UCSD-AML1 (cell line): ENCODE measurements at regions not wholly inside any gene's neighbourhood (a gene's known extent, or its start where the extent isn't known, plus 50 kb on each side); places are given as distances from the start of the nearest gene placed in this dataset.

Experiments
- DNase-seq: peaks from one replicate; lab custom pipeline; 2025; ENCODE audit not compliant: unreplicated experiment; lab: John Stamatoyannopoulos, UW

DNA sequence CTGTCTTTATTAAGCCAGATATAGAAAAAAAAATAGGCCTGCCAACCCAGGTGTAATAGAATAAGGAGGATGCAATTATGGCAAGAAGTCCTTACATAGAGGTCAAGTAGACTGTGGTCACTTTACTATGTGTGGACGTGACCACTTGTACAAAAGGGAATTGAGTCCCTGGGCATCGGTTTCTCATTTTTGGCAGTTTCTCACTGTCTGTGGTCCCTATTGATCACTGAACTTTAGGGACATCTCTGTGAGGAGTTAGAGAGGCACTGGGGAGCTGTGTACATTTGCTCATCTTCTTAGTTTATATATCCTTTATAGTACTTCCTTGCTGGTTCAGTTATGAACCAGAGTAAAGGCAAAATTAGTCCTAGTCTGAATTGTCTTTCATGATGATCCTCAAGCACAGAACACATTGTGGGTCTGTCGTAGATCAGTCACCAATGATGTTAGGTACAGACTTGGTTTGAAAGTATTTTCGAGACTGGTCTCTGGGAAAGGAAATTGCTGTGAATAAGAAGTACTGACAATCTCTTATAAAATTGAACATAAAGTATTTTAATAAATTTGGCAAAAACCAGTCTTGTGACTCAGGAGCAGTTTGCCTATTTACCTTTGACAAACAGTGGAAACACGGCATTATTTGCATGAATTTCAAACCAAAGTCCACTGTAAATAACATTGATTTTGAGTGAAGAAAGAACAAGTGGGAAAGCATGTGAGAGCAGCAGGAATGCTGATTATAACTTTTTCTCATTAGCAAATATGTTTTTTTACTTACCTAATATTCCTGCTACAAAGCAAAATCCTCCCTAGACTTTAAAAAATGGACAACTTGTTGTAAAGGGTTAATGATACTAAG, 218.9 kb upstream of the DPH6 start:
- DNase-seq: no peak

DNA sequence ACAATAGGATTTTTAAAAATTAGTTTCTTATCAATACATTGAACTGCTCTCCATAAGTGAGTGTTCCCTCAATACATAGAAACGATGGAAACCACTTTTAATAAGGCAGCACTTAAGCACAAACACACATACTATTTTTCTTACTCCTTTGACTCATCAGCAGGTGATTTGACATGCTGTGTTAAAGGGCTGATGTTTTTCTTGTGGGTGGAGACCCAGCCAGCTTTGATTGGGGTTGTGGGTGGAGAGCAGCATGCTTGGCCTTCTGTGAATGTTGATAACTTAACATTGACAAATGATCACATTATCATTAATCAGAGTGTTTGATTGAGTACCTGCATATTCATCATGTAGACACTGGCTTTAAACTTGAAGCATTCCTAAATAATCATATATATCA, 223.0 kb upstream of the DPH6 start:
- no peak for DNase-seq

DNA sequence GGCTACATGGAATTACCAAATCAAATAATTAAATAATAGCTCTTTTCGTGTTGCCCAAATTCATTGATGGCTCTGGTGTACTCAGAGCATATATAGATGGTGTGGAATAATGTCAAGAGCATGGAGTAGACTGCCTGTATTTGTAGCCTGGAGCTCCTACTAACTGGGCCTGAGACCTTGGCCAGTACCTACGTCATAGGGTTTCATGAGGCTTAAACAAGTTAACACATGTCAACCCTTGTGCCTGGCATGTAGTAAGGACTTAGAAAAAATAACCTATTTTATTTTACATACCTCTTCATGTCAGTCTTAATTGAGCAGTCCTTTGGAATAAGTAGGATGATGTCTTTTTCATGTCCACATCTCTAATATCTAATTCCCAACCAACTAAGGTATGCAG, 223.7 kb upstream of the DPH6 start:
- DNase-seq: no peak

DNA sequence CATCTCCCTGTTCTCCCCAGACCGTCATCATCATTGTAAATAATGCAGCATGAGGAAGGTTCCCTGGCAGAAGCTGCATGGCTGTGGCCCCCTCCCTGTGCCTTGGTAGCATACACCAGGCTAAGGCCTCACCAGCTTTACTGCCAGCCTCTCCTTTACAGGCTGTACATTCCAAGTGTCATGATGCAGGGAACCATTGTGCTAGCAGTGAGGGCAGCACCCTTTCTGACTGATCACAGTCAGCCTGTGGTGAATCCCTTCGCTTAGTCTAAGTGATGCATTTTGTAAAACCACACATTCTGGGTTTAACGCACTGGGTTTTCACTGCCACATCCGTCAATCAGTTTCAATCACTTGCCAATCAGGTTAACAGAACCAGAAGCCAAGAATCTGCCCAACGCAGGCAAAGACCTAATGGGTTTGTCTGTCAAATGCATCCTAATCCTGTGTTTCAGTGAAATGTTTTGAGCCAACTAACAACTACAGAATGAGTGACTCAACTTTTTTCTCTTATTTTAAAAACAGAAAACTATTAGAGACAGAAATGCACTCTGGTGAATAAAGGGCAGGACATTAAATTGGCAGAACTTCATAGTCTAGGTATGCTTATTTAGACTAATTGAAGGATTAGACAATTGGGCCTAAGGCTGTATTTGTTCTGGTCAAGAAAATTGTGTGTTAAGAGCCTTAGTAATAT, 225.9 kb upstream of the DPH6 start:
- no peak for DNase-seq

DNA sequence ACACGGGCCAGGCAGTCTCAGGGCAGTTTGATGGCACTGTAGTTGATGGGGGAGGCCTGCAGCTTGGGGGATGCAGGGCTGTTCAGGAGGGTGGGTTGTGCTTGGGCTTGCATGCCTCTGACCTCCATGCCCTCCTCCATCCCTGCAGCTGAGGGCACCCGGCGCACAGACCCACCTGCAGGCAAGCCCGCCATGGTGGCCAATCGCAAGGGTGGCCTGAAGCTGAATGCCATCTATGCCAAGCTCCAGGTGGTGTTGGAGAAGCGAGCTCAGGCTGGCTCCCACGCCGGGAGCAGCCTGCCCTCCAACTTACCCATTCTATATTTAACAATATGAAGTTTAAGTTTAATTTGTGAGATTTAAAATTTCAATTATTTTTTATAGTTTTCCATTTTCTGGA, 228.7 kb upstream of the DPH6 start:
- no peak for DNase-seq

DNA sequence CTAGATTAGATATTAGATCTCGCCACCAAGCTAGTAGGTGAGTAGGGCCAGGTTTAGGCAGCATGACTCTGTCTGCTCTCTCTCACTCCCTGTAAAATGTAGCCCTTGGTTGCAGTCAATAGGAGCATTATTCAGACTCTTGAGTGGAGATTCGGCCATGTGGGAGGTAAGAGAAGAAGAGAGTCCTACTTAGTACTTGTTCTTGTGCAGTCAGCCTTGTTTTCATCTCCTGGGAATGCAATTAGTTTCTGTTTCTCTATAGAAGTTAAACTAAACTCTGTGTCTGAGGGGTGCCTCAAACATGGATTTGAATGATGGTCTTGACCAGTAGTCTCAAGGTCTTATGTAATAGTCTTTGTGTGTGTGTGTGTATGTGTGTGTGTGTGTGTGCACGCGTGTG, 229.5 kb upstream of the DPH6 start:
- DNase-seq: no peak

DNA sequence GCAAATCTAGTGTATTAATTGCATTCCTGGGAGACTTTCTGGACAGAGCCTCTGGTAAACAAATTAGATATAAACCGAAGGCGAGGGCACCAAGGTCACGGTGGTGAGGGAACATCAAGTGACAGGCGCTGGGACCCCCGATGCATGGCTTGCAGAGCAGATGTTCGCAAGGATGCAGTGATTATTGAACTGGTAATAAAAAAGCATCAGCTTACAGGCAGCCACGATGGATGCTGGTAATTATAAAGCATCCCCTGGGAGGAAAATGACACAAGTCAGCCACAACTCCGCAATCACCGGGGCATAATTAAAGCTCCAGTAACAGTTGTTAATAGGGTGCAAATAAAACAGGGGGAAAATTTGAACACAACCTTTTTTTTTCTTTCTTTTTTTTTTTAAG, 231.1 kb upstream of the DPH6 start:
- DNase-seq: no peak

DNA sequence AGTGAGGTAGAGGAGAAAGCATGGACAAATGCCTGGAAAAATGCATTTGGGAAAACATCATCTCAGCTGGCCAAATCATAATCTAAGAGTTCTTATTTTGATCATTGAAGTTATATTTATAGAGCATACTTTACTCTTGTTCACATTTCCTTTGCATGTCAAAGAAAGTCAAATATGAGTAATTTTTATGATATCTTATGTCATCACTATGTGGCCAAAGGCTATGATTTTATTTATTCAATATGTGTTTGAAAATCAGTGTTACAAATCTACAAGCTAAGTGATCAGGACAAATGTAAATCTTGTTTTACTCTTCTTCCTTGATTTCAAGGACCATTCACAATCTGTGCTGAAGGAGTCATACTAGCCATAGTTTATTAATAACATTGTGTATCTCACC, 237.2 kb upstream of the DPH6 start:
- no peak for DNase-seq

DNA sequence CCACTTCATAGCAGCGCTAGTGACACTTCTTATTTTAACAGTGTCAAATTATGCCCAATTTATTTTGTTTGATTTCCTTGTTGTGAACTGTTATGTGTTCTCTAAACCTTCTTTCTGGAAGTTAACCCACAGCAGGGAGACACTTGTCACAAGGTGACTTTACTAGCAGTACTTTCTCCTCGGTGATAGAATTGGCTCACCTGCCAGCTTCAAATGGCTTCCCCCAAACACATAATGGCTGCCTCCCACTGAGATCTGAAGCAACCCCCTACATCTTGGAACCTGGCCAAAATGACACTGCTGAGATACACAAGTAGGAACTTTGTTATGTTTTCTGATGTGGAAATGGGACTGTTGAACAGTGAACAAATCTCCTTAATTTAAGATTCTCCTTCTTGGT, 238.8 kb upstream of the DPH6 start:
- DNase-seq: no peak

DNA sequence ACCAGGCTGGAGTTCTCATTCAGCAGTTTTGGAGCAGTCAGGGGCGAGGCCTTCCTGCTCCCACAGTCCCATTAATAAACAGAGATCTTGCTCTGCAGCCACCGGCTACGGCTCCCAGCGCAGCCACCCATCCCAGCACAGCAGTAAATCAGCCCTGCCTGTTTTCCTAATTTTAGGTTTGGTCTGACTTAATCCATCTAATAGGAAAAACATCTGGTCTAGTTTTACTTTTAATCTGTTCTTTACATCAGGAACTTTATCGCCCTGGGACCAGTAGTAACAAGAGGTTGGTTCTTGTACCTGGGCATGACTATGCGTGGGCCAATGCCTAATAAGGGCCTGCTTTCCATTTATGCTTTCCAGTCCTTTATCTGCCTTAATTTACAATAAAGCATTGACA, 264.0 kb upstream of the DPH6 start:
- no peak for DNase-seq

DNA sequence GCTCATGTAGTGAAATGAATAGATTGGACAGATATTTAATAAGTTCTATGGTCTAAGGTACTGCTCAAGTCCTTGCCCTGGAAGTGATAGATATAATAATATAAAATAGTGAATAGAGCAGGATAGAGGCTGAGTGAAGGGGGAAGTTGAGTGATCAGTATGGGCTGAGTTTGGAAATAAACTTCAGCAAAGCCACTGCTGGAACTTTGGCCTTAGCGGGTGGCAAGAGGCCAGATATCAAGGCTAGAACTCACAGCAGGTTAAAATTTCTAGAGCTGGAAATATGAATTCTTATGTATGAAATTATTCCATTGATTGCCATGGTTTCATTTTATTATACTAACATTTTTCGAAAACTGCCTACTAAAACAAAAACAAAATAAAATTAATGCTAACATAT, 267.6 kb upstream of the DPH6 start:
- DNase-seq: no peak

DNA sequence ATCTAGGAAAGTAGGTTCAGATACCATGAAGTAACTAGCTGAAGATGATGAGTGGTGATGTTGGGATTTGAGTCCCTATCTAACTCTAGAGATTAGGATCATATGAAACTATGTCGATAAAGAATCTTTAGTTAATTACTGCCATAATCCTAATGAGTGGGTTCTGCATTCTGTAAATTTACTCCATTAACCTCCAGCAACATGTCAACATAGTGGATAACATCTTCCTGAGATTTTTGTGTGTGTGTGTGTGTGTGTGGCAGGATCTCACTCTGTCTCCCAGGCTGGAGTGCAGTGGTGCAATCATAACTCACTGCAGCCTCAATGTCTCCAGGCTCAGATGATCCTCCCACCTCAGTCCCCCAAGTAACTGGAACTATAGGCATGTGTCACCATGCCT, 272.9 kb upstream of the DPH6 start:
- DNase-seq: no peak

DNA sequence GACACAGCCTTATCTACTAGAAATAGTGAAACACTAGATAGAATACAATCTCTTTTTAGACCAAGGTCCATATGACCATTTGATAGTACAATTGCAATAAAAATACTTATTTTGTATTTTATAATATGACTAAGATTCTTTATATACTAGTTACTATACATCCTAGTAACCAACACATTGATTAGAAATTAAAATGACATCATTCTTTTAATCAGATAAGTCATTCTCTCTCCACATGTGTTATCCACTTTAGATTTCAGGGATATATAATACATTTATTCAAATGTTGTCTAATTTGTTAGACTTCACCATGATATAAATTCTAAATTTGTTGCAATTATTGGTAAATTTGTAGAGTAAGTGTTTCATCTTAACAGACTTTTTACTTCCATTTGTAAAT, 276.2 kb upstream of the DPH6 start:
- no peak for DNase-seq

DNA sequence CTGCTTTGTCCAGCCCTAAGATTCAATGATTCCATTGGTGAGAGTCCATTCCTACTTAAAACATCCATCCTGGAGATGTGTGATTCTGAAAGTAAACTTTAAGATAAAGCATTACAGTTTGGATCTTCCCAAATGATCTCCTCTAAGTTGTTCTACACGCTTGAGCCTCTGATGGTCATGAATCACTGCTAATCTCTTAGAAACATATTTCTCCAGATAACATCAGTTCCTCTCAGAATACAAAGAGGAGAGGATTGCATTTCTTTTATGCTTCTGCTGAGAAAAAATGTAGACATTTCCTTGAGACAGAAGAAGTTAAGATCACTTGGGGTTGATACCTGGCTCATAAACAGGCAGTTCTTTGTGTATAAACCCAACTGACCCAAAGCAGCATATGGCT, 281.2 kb upstream of the DPH6 start:
- no peak for DNase-seq

DNA sequence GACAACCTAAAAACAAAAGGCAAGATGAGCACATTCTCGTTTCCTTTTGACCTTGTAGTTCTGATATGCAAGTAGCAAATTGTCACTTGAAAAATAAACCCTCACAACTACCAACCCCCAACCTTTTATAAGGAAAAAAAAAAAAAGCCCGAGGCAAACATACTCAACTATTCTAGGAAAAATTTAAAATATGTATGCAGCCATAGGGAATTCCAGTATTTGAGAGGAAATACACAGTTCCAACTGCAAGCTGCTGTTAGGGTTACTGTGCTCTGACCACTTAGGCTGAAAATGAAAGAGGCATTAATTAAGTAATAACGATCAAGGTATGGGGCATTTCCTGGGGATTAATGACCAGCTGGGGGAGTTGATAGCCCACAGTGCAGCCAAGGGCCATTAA, 281.9 kb upstream of the DPH6 start:
- DNase-seq: no peak

DNA sequence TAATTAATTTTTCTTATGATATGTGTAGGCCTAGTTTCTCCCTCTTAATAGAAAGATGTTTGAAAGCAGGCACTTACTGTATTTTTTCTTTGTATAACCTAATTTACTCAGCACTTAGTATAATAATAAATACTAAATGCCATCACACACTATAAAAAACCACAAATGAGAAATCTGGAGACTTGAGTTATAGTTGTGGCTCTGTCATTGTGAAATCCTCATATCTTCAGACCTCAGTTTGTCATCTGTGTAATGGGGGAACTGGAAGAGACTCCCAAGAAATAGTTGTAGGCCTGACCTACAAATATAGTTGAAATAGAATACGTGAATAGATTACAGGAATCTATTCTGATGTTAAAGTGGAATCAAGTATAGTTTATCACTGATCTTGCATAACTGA, 287.6 kb upstream of the DPH6 start:
- DNase-seq: no peak

DNA sequence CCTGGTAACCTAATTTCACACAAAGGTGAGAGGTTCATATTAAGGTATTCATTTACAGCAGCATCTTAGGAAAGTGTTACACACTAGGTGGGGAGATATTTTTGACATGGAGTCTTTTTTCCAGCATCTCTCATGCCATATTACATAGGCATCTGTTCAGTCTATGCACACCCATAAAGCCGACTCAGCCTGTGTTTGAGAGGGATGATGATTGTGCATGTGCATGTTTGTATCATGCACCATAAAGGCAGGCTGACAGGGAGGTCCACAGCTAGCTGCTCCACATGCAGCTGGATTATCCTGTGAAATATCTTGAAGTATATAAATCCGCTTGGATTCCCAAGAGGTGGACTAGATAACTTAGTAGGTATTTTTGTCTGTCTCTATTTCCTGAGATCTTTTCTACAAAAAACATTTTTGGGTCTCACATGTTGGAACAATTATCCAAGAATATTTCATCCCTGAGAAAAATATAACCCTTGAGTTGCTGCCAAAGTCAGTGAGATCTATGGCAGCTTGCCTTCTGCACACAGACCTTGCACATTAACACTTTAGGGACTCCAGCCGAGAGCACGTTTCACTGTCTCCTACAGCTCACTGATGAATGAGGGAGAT, 288.4 kb upstream of the DPH6 start:
- DNase-seq: no peak

DNA sequence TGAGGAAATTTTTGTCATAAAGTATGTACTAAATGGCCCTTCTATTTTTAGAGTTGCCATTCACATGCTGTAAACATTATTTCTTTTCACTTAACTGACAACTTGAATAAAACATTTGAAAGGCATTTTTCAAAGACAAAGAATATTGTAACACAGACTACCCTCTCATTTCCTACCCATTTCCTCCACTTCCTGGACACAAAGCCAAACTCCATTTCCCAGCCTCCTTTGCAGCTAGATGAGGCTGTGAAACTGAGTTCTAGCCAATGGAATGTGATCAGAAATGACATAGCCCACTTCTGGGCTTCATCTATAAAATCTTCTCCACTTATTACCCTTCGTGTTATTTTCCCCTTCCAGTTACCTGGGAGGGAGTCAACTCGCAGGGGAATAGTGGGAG, 288.9 kb upstream of the DPH6 start:
- DNase-seq: no peak

DNA sequence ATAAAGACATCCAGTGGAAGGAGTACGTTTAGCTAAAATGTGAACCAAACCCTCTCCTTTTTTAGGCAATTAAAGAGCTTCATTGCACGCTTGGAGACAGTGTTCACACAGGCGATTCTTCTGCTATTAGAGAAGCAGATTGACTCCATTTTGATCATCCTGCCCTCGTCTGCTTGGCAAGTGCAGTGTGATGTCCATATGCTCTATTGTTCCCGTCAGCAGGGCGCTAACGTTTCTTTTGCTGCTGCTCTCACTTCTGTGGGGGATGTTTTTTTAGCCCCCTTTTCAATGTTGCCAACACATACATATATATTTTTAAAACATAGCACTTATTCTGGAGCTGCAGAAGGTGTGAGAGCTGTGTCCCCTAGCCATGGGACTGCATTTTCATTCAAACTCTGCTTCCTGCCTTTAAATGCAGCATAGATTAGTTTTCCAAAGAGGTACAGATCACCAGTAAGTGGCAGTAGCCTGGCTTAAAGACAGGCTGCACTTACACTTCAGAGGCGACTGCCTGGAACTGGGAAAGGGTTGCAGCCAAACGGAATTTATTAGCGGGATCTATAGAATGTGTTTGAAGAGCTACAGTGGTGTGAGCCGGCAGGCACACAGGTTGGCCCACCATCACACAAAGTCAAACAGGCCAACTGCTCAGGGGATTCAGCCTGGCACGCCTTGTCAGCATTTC, 292.6 kb upstream of the DPH6 start:
- no peak for DNase-seq

DNA sequence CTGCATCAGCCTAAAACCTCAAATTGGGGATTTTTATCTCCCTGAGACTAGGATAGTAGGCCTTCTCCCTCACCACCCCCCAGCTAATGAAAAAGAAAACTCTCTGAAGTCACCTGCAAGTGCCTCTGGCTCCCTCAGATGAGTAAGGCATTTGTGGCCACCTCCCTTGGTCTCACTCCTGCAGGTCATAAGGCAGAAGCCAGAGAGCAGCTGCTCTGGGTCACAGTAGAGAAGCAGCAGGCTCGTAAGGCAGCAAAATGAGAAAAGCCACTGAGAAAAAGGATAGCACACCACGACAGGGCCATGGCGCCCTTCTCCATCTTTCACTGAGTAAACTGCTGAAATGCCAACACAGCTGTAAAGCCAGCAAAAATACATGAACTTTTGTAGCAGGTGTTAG, 296.7 kb upstream of the DPH6 start:
- DNase-seq: no peak

DNA sequence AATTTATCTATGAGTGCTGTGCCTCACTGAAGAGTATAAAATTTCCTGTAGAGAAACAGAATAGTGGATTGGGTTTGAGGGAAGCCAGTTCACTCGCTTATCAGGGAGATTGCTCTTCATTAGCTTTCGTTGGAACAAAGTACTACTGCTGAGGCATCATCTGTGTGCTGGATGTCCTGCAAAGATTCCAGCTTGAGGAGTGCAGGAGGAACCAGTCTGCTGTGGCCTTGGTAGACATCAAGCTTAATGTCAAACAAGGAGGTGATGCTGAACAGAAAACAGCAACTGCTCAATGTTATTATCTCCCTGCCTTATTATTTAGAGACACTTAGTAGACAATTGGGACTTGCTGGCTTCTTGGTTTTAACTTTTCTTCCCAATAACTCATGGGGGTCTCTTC, 297.5 kb upstream of the DPH6 start:
- DNase-seq: no peak

DNA sequence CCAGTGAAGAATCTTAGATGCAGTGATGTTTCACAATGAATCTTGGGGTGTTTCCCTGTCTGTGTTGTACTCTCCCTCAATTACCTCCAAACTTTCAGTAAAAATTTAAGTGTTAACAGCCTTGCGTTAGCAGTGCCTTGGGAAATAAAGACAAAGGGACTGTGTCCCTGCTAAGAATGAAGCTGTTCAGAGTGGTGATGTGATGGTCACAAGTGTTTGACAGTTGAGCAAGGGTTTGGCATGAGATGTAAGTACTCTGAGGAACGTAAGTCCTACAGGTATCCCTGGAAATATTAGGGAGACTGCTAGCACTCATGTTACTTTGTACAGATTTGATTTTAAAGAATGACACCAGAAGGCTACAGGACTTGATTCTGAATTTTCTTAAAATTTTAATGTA, 304.3 kb upstream of the DPH6 start:
- no peak for DNase-seq
